Activated T-helper 1 cell treated with anti-CD3 and anti-CD28 coated beads, Interleukin-2, amount 50 U/mL, for 16 hours (primary cell): ENCODE measurements at regions not wholly inside any gene's neighbourhood (a gene's known extent, or its start where the extent isn't known, plus 50 kb on each side); places are given as distances from the start of the nearest gene placed in this dataset.
"Not testable (repeated sequence)": the region's sequence is repeated elsewhere in the genome, so short reads cannot be mapped to it uniquely, and the experiment has no call there.

Experiments
- DNase-seq, 2 donors: peaks; one replicate each; pipeline ENCODE4 v3.0.0-alpha.2; 2020; ENCODE audit warnings: low read depth in 1 of 2, low spot score in 1 of 2

DNA sequence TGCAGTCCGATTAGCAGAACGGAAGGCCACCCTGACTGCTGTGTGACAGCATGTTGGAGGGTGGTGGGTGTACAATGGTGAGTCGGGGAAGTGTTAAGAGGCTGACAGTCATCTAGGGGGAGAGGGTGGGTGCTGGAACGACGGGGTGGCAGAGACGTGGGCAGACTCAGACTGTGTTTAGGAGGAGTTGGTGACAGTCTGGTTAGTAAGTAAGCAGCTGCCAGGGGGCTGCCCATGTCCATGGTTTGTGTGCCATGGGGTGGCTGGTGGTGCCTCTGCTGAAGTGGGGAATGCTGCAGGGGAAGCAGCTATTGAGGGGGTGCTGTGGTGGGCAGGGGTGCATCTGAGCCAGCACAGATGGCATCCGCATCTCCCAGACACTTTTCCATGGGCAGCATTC lies 51.3 kb upstream of the BOD1 start:
- no peak for DNase-seq

DNA sequence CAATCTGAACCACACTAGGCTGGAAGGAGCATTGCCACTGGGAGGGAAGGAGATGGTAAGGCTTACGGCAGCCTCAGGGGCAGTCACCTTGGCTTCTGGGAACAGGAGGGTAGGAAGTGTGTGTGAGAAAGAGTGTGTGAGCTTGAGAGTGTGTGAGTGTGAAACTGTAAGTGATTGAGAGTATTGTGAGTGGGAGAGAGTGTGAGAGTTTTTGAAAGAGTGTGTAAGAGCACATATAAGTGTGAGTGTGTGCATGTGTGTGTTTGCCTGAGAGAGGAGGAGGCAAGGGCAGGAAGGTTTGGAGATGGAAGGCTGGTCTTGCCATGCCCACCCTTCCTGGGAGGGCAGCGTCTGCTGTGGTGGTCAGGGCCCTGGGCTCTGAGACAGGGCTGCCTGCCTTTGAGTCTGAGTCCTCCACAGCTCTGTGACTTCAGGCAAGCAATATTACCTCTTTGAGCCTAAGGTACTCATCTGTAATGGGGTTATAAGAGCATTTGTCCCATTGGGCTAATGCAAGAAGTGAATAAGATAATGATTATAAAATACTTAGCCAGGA lies 51.9 kb upstream of the BOD1 start:
- DNase-seq, result no peak

DNA sequence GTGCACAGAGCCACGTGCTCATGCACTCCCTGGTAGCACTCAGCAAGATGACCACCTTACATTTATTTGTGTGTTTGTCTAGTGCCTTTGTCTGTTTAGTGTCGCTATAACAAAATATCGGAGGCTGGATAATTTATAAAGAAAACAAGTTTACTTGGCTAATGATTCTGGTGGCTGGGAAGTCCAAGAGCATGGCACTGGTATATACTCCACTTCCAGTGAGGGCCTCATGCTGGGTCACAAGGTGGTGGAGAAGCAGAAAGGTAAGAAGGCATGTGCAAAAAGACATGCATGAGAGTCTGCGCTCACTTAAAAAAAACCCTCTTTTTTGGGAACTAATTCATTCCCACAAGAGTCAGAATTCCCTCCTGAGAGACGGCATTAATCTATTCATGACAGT lies 52.5 kb upstream of the BOD1 start:
- no peak for DNase-seq

DNA sequence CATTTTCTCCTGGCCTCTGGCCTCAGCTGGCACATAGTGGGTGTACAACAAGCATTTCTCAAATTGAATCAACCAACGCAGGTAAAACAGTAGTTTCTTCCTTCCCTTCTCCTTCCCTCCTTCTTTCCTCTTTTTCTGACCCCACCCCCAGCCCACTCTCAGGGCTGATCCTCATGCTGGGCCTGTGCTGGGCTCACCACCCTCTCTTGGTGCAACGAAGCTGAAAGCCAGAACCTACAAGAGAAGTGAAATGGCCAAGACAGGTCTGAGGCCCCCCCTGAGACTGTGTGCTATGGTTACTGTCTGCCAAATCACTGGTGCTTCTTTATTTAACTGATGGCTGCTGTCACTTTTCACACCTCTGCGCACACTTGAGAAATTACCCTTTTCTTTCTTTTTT lies 53.0 kb upstream of the BOD1 start:
- no peak for DNase-seq

GRCh38 chr5:173670130-173670651 lies 53.7 kb upstream of the BOD1 start:
- DNase-seq, result no peak

- no peak for DNase-seq
These were observed 54.3 kb upstream of the BOD1 start for GRCh38 chr5:173670791-173671120.

GRCh38 chr5:173671121-173671949 lies 54.9 kb upstream of the BOD1 start:
- DNase-seq, result no peak

DNA sequence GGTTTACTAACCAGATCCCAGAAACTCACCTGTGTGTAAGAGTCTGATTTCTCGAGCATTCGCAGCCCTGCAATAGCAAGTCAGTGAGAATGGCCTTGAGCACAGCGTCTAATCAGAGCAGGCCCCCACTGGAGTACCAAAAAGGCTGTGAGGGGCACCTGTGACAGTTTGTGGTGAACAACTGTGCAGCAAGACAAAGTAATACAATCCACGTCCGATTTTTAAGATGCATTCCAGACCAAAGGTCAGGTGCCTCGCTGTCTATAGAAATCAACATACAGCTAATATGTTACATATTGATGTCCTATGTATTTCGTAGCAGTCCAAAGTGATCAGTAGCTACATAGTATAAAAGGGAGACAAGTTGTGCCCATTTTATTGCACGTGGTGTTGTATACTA lies 55.7 kb upstream of the BOD1 start:
- no peak for DNase-seq

DNA sequence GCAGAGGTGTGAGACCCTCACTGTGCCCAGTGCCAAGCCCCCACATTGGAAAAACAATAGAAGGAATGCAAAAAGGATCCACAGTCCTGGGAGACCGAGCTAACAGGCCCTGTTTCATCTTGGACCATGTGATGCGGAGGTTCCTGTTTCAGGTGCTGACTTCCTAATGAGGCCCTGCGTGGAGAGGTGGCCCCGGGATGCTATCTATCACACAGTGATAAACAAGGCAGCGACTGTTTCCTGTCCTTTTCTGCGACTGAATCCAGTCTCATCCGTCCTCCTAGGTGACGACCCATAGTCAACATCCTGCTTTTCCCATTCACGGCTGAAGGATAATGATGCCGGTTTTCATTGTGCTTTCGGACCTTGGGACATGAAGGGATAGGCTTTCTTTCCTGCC lies 56.4 kb upstream of the BOD1 start:
- DNase-seq, result no peak

GRCh38 chr5:173673295-173674101 lies 57.0 kb upstream of the BOD1 start:
- DNase-seq, result no peak

DNA sequence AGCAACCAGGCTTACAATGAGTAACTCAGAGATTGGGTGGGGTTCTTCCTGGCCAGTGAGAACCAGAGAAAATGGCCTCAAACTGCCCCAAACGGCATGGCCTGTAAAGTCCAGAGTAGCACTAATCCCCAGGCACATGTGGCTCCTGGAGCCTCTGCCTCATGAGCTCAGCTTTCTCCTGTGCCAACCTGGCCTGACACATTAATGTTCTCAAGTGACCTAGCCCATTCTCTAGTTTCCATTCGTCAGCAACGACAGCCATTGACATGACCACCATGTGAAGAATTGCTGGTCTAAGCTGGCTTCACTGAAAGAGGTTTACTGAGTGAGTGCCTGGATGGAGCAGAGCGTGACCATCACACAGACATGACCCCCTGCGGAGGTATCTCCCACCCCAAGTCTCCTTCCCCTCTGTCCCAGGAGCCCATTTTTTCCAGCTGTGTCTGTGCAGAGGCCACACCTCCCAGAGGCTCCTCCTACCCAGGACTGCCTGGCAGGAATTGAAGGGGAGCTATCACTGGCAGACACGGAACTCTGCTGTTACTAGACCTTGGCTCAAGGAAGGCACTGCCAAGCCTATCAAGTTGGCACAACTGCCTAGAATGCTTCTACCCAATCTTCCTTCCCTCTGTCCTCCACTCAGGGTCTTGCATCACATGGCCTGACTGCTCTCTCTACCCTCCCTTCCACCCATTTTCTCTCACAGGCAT lies 59.0 kb upstream of the BOD1 start:
- DNase-seq, result no peak

- DNase-seq, result no peak
These were observed 59.9 kb upstream of the BOD1 start for GRCh38 chr5:173676375-173676774.

GRCh38 chr5:173677125-173677672 lies 60.7 kb upstream of the BOD1 start:
- no peak for DNase-seq

DNA sequence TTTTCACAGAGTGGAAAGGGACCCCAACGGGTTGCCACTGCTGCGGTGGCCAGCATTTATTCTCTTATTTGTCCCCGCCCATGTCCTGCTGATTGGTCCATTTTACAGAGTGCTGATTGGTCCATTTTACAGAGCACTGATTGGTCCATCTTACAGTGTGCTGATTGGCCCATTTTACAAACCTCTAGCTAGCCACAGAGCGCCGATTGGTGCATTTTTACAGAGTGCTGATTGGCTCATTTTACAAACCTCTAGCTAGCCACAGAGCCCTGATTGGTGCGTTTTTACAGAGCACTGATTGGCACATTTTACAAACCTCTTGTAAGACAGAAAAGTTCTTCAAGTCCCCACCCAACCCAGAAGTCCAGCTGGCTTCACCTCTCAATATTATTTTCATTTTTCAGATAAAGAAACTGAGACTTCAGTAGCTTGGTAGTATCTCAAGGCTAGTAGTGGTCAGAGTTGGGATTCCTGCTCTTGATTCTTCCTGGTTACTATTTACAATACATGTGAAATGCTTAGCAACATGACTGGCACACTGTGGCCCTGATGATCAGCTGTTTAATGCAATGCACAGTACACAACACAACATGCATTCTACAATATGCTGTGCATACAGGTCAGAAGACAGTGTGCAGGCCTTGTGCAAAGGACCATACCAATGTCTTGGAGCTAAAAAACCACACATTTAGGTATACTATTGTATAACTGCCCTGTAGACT lies 63.6 kb upstream of the BOD1 start:
- no peak for DNase-seq

GRCh38 chr5:173680660-173681242 lies 64.3 kb upstream of the BOD1 start:
- DNase-seq, result no peak

DNA sequence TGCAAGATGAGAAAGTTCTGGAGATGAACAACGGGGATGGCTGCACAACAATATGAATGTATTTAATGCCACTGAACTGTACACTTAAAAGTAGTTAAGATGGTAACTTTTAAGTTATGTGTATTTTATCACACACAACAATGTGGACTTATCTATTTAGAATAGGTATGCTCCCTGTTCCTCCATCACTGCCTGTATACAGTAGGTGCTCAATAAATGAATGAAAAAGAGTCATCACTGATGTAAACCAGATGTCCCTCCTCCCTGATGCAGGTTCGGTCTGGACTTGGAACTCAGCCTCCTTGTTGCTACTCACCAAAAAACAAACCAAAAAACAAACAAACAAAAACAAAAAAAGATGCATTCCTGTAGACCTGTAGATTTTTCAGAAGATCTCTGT lies 65.9 kb upstream of the BOD1 start:
- DNase-seq, result no peak

DNA sequence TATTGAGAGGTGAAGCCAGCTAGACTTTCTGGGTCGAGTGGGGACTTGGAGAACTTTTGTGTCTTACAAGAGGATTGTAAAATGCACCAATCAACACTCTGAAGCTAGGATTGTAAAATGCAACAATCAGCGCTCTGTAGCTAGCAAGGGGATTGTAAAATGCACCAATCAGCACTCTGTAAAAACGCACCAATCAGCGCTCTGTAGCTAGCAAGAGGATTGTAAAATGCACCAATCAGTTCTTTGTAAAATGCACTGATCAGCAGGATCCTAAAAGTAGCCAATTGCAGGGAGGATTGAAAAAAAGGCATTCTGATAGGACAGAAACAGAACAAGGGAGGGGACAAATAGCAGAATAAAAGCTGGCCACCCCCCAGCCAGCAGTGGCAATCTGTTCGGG lies 68.1 kb upstream of the BOD1 start:
- not testable (repeated sequence) for DNase-seq

- DNase-seq, result no peak
These were observed 70.5 kb upstream of the BOD1 start for GRCh38 chr5:173686950-173687349.

- no peak for DNase-seq
These were observed 72.3 kb upstream of the BOD1 start for GRCh38 chr5:173688703-173689102.

GRCh38 chr5:173689171-173689736 lies 72.8 kb upstream of the BOD1 start:
- no peak for DNase-seq
